ENCODE measurements at regions not wholly inside any gene's neighbourhood (a gene's known extent, or its start where the extent isn't known, plus 50 kb on each side); places are given as distances from the start of the nearest gene placed in this dataset.

GRCh38 chr7:63029207-63029522, 969.5 kb upstream of the ZNF722 start:
- BruUV-seq (replicated peaks) = no TSS peak
- Histone ChIP-seq H3K4me1 (replicated peaks; ENCODE audit: insufficient read depth) (no peaks in the 10 kb centered on the region), H3K9me2 (ENCODE audit: insufficient read depth) (no peaks in the 10 kb centered on the region), H4K20me1 (ENCODE audit: insufficient read depth) (no peaks in the 10 kb centered on the region), H3K4me2 (no peak overlapping the region), H3K79me2 (ENCODE audit: low read depth) (no peaks in the 10 kb centered on the region), H3K9me3 (ENCODE audit: insufficient read depth, low read depth) (no peaks in the 10 kb centered on the region), H3F3A (ENCODE audit: insufficient read depth, low read depth) (no peaks in the 10 kb centered on the region), H2AFZ (no peak overlapping the region), H3K27ac (no peak overlapping the region), H3K27me3 (ENCODE audit: insufficient read depth, low read depth) (0 out of 2 replicates have a peak, but pooled peaks cover 2% of the 10 kb centered on the region), H3K36me3 (ENCODE audit: low read depth) (no peaks in the 10 kb centered on the region), H3K4me3 (no peak overlapping the region)
- CTCF ChIA-PET = no interaction called here
- DNase-seq = no peak
- no peak for TF ChIP-seq CTCF (conservative IDR thresholded peaks at IDR 0.05)
- TF ChIP-seq EZH2 (IDR thresholded peaks at IDR 0.05; ENCODE audit: low read depth) = no peak
- POLR2A ChIA-PET (ENCODE audit: unreplicated experiment) = no interaction called here
- intact Hi-C loops (cut with micrococcal nuclease; ENCODE audit: unreplicated experiment) = no loop called here

GRCh38 chr7:63030061-63030460, 968.6 kb upstream of the ZNF722 start:
- Histone ChIP-seq H3K27me3 (ENCODE audit: insufficient read depth, low read depth) (0 out of 2 replicates have a peak, but pooled peaks cover 2% of the 10 kb centered on the region), H3K9me3 (ENCODE audit: insufficient read depth, low read depth) (no peaks in the 10 kb centered on the region), H3K4me2 (no peak overlapping the region), H3K79me2 (ENCODE audit: low read depth) (no peaks in the 10 kb centered on the region), H3K9me2 (ENCODE audit: insufficient read depth) (no peaks in the 10 kb centered on the region), H3K36me3 (ENCODE audit: low read depth) (no peaks in the 10 kb centered on the region), H2AFZ (no peak overlapping the region), H4K20me1 (ENCODE audit: insufficient read depth) (no peaks in the 10 kb centered on the region), H3F3A (ENCODE audit: insufficient read depth, low read depth) (no peaks in the 10 kb centered on the region), H3K4me3 (no peak overlapping the region), H3K4me1 (replicated peaks; ENCODE audit: insufficient read depth) (no peaks in the 10 kb centered on the region), H3K27ac (no peak overlapping the region)
- no TSS peak for BruUV-seq (replicated peaks)
- intact Hi-C loops (cut with micrococcal nuclease; ENCODE audit: unreplicated experiment) = no loop called here
- TF ChIP-seq CTCF (conservative IDR thresholded peaks at IDR 0.05) (no peak), EZH2 (IDR thresholded peaks at IDR 0.05; ENCODE audit: low read depth) (no peak)
- DNase-seq = no peak
- ChIA-PET POLR2A (ENCODE audit: unreplicated experiment) (no interaction called here), CTCF (no interaction called here)

- no peak overlapping the region for H2AFZ ChIP-seq
- no TSS peak for BruUV-seq (replicated peaks)
- no peak for DNase-seq
- H3K4me3 ChIP-seq = no peak overlapping the region
- H4K20me1 ChIP-seq (ENCODE audit: insufficient read depth) = no peaks in the 10 kb centered on the region
- H3K9me2 ChIP-seq (ENCODE audit: insufficient read depth) = no peaks in the 10 kb centered on the region
- no peaks in the 10 kb centered on the region for H3F3A ChIP-seq (ENCODE audit: insufficient read depth, low read depth)
- ChIA-PET POLR2A (ENCODE audit: unreplicated experiment) (no interaction called here), CTCF (no interaction called here)
- H3K4me2 ChIP-seq = no peak overlapping the region
- intact Hi-C loops (cut with micrococcal nuclease; ENCODE audit: unreplicated experiment) = no loop called here
- 0 out of 2 replicates have a peak, but pooled peaks cover 2% of the 10 kb centered on the region for H3K27me3 ChIP-seq (ENCODE audit: insufficient read depth, low read depth)
- H3K27ac ChIP-seq = no peak overlapping the region
- no peaks in the 10 kb centered on the region for H3K36me3 ChIP-seq (ENCODE audit: low read depth)
- no peaks in the 10 kb centered on the region for H3K4me1 ChIP-seq (replicated peaks; ENCODE audit: insufficient read depth)
- H3K9me3 ChIP-seq (ENCODE audit: insufficient read depth, low read depth) = no peaks in the 10 kb centered on the region
- H3K79me2 ChIP-seq (ENCODE audit: low read depth) = no peaks in the 10 kb centered on the region
- TF ChIP-seq EZH2 (IDR thresholded peaks at IDR 0.05; ENCODE audit: low read depth) = no peak
- no peak for TF ChIP-seq CTCF (conservative IDR thresholded peaks at IDR 0.05)
Measured at GRCh38 chr7:63031838-63032436, 966.7 kb upstream of the ZNF722 start.
